ENCODE measurements at regions not wholly inside any gene's neighbourhood (a gene's known extent, or its start where the extent isn't known, plus 50 kb on each side); places are given as distances from the start of the nearest gene placed in this dataset.

- H3K4me2 ChIP-seq = no peak overlapping the region
- no peaks in the 10 kb centered on the region for H3K36me3 ChIP-seq (ENCODE audit: insufficient read depth)
- no peak overlapping the region for H3K27ac ChIP-seq
- H4K20me1 ChIP-seq (ENCODE audit: insufficient read depth) = no peaks in the 10 kb centered on the region
- H3K79me2 ChIP-seq (ENCODE audit: insufficient read depth, low read depth) = no peaks in the 10 kb centered on the region
- no peak overlapping the region for H3K4me3 ChIP-seq (IDR thresholded peaks at IDR 0.05; ENCODE audit: insufficient read depth, low read depth, low read length)
- H3K4me1 ChIP-seq (ENCODE audit: low read depth, poor library complexity, severe bottlenecking) = no peaks in the 10 kb centered on the region
- no peaks in the 10 kb centered on the region for H3K27me3 ChIP-seq (ENCODE audit: insufficient read depth, low read depth)
- no peak overlapping the region for H3K9ac ChIP-seq
- no peak overlapping the region for H2AFZ ChIP-seq (ENCODE audit: low read depth)
- TF ChIP-seq CTCF (conservative IDR thresholded peaks at IDR 0.05; ENCODE audit: low read depth, low read length) = no peak
These were observed 365.4 kb upstream of the GATB start for GRCh38 chr4:152126238-152126637.

- no peak overlapping the region for H2AFZ ChIP-seq (ENCODE audit: low read depth)
- no peak overlapping the region for H3K4me3 ChIP-seq (IDR thresholded peaks at IDR 0.05; ENCODE audit: insufficient read depth, low read depth, low read length)
- H3K4me2 ChIP-seq = no peak overlapping the region
- H3K36me3 ChIP-seq (ENCODE audit: insufficient read depth) = no peaks in the 10 kb centered on the region
- H3K79me2 ChIP-seq (ENCODE audit: insufficient read depth, low read depth) = no peaks in the 10 kb centered on the region
- H3K9ac ChIP-seq = no peak overlapping the region
- H3K27me3 ChIP-seq (ENCODE audit: insufficient read depth, low read depth) = no peaks in the 10 kb centered on the region
- no peaks in the 10 kb centered on the region for H4K20me1 ChIP-seq (ENCODE audit: insufficient read depth)
- TF ChIP-seq CTCF (conservative IDR thresholded peaks at IDR 0.05; ENCODE audit: low read depth, low read length) = no peak
- H3K27ac ChIP-seq = no peak overlapping the region
- no peaks in the 10 kb centered on the region for H3K4me1 ChIP-seq (ENCODE audit: low read depth, poor library complexity, severe bottlenecking)
These were observed 358.2 kb upstream of the GATB start for GRCh38 chr4:152118819-152119553.

GRCh38 chr4:152117933-152118507, 357.2 kb upstream of the GATB start:
- H2AFZ ChIP-seq (ENCODE audit: low read depth) = no peak overlapping the region
- H3K27ac ChIP-seq = no peak overlapping the region
- no peaks in the 10 kb centered on the region for H3K79me2 ChIP-seq (ENCODE audit: insufficient read depth, low read depth)
- no peak overlapping the region for H3K4me3 ChIP-seq (IDR thresholded peaks at IDR 0.05; ENCODE audit: insufficient read depth, low read depth, low read length)
- no peaks in the 10 kb centered on the region for H3K36me3 ChIP-seq (ENCODE audit: insufficient read depth)
- no peaks in the 10 kb centered on the region for H3K4me1 ChIP-seq (ENCODE audit: low read depth, poor library complexity, severe bottlenecking)
- TF ChIP-seq CTCF (conservative IDR thresholded peaks at IDR 0.05; ENCODE audit: low read depth, low read length) = no peak
- no peaks in the 10 kb centered on the region for H4K20me1 ChIP-seq (ENCODE audit: insufficient read depth)
- no peaks in the 10 kb centered on the region for H3K27me3 ChIP-seq (ENCODE audit: insufficient read depth, low read depth)
- no peak overlapping the region for H3K9ac ChIP-seq
- no peak overlapping the region for H3K4me2 ChIP-seq

- H2AFZ ChIP-seq (ENCODE audit: low read depth) = no peak overlapping the region
- no peaks in the 10 kb centered on the region for H3K4me1 ChIP-seq (ENCODE audit: low read depth, poor library complexity, severe bottlenecking)
- no peaks in the 10 kb centered on the region for H3K36me3 ChIP-seq (ENCODE audit: insufficient read depth)
- no peaks in the 10 kb centered on the region for H3K27me3 ChIP-seq (ENCODE audit: insufficient read depth, low read depth)
- H4K20me1 ChIP-seq (ENCODE audit: insufficient read depth) = no peaks in the 10 kb centered on the region
- no peak for TF ChIP-seq CTCF (conservative IDR thresholded peaks at IDR 0.05; ENCODE audit: low read depth, low read length)
- H3K4me2 ChIP-seq = no peak overlapping the region
- H3K79me2 ChIP-seq (ENCODE audit: insufficient read depth, low read depth) = no peaks in the 10 kb centered on the region
- no peak overlapping the region for H3K9ac ChIP-seq
- H3K4me3 ChIP-seq (IDR thresholded peaks at IDR 0.05; ENCODE audit: insufficient read depth, low read depth, low read length) = no peak overlapping the region
- H3K27ac ChIP-seq = no peak overlapping the region
These were observed 356.7 kb upstream of the GATB start for GRCh38 chr4:152117520-152117919.
